ENCODE measurements at regions not wholly inside any gene's neighbourhood (a gene's known extent, or its start where the extent isn't known, plus 50 kb on each side); places are given as distances from the start of the nearest gene placed in this dataset.
A peak's percentile ranks its signal among the peaks of the same experiment; 100 is the strongest.

GRCh38 chr3:178304758-178305467, 231.3 kb upstream of the KCNMB2 start:
- DNase-seq (ENCODE audit: low read depth), result peak; percentile 44
- H3K4me3 ChIP-seq (ENCODE audit: control insufficient read depth, low read depth, low read length), result no peak overlapping the region
- no peak for TF ChIP-seq CTCF (IDR thresholded peaks at IDR 0.05; ENCODE audit: control insufficient read depth, insufficient read depth, low read depth, low read length, missing control alignments)

GRCh38 chr3:178306432-178307115, 229.7 kb upstream of the KCNMB2 start:
- H3K4me3 ChIP-seq (ENCODE audit: control insufficient read depth, low read depth, low read length), result no peak overlapping the region
- no peak for DNase-seq (ENCODE audit: low read depth)
- no peak for TF ChIP-seq CTCF (IDR thresholded peaks at IDR 0.05; ENCODE audit: control insufficient read depth, insufficient read depth, low read depth, low read length, missing control alignments)

- no peak for DNase-seq (ENCODE audit: low read depth)
- TF ChIP-seq CTCF (IDR thresholded peaks at IDR 0.05; ENCODE audit: control insufficient read depth, insufficient read depth, low read depth, low read length, missing control alignments), result no peak
- H3K4me3 ChIP-seq (ENCODE audit: control insufficient read depth, low read depth, low read length), result no peak overlapping the region
Measured at GRCh38 chr3:178308771-178309170, 227.5 kb upstream of the KCNMB2 start.

- TF ChIP-seq CTCF (IDR thresholded peaks at IDR 0.05; ENCODE audit: control insufficient read depth, insufficient read depth, low read depth, low read length, missing control alignments), result no peak
- H3K4me3 ChIP-seq (ENCODE audit: control insufficient read depth, low read depth, low read length), result no peak overlapping the region
- no peak for DNase-seq (ENCODE audit: low read depth)
Measured at GRCh38 chr3:178310949-178311348, 225.3 kb upstream of the KCNMB2 start.

- no peak overlapping the region for H3K4me3 ChIP-seq (ENCODE audit: control insufficient read depth, low read depth, low read length)
- TF ChIP-seq CTCF (IDR thresholded peaks at IDR 0.05; ENCODE audit: control insufficient read depth, insufficient read depth, low read depth, low read length, missing control alignments), result no peak
- no peak for DNase-seq (ENCODE audit: low read depth)
Measured at GRCh38 chr3:178313716-178314115, 222.5 kb upstream of the KCNMB2 start.

GRCh38 chr3:178318340-178318739, 217.9 kb upstream of the KCNMB2 start:
- TF ChIP-seq CTCF (IDR thresholded peaks at IDR 0.05; ENCODE audit: control insufficient read depth, insufficient read depth, low read depth, low read length, missing control alignments), result no peak
- H3K4me3 ChIP-seq (ENCODE audit: control insufficient read depth, low read depth, low read length), result no peak overlapping the region
- no peak for DNase-seq (ENCODE audit: low read depth)
